ENCODE measurements at regions not wholly inside any gene's neighbourhood (a gene's known extent, or its start where the extent isn't known, plus 50 kb on each side); places are given as distances from the start of the nearest gene placed in this dataset.

- TF ChIP-seq TAF1 (IDR thresholded peaks at IDR 0.05; ENCODE audit: borderline replicate concordance, low read depth, low read length) = no peak
- TF ChIP-seq RFX5 (IDR thresholded peaks at IDR 0.05; ENCODE audit: low read depth, low read length) = no peak
- no peak for TF ChIP-seq CEBPB (IDR thresholded peaks at IDR 0.05; ENCODE audit: borderline replicate concordance in 1 of 2, low read depth in 2 of 2, low read length in 2 of 2)
- TF ChIP-seq RBBP5 (conservative IDR thresholded peaks at IDR 0.05) = no peak
- no peak for TF ChIP-seq ZZZ3 (IDR thresholded peaks at IDR 0.05; ENCODE audit: control insufficient read depth, insufficient read length, low read depth)
- TF ChIP-seq ZNF217 (IDR thresholded peaks at IDR 0.05) = no peak
- TF ChIP-seq CHD1 (IDR thresholded peaks at IDR 0.05; ENCODE audit: low read depth, low read length) = no peak
- TF ChIP-seq EZH2 (IDR thresholded peaks at IDR 0.05; ENCODE audit: borderline replicate concordance, control insufficient read depth, low read depth, low read length) = no peak
- TF ChIP-seq SPI1 (IDR thresholded peaks at IDR 0.05; ENCODE audit: borderline replicate concordance, insufficient read depth, low read depth, low read length) = no peak
- no peak for TF ChIP-seq STAT1 (conservative IDR thresholded peaks at IDR 0.05)
- TF ChIP-seq TBL1XR1 (IDR thresholded peaks at IDR 0.05; ENCODE audit: low read depth, low read length) = no peak
These were observed 1989.8 kb upstream of the PCDH10 start for GRCh38 chr4:131159261-131159660.

Data from GM12878 (cell line).